ENCODE measurements at regions not wholly inside any gene's neighbourhood (a gene's known extent, or its start where the extent isn't known, plus 50 kb on each side); places are given as distances from the start of the nearest gene placed in this dataset.
"Not testable (repeated sequence)": the region's sequence is repeated elsewhere in the genome, so short reads cannot be mapped to it uniquely, and the experiment has no call there.

DNA sequence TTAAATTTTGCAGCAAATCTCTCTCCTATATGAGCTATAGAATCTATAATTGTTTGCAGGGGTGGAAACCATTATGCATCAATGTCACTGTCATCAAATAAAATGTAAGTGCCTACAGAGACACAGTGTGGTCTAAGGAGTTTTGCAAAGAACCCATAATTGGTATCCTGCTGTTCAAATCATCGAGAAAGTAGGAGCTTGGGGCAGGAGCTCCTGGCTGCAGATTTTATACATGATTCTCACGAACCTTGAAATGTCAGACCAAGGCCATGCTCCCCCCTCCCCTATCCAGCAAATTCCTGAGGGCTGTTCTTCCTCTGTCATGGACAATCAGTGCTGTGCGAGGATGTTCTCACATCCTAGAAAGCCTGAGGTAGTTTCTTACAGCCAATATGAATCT is 119.5 kb upstream of the CYRIA start:
- no peak for DNase-seq

DNA sequence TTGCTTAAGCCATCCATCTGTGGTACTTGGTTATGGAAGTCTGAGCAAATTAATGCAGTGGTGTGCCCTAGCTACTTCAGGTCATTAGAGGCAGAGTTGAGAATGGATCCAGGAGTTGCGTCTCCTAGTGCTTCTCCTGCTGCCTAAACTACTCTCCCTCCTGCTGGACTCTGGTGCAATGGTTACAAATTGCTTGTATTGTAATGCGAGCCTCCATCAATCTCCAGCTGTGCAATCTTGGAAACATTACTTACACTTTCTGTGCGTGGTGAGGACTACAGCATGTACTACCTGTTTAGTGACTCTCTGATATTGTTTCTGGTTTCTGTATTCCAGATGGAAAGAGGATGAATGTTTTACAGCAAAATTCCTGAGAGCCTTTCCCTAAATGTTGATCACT is 119.0 kb upstream of the CYRIA start:
- DNase-seq: no peak

DNA sequence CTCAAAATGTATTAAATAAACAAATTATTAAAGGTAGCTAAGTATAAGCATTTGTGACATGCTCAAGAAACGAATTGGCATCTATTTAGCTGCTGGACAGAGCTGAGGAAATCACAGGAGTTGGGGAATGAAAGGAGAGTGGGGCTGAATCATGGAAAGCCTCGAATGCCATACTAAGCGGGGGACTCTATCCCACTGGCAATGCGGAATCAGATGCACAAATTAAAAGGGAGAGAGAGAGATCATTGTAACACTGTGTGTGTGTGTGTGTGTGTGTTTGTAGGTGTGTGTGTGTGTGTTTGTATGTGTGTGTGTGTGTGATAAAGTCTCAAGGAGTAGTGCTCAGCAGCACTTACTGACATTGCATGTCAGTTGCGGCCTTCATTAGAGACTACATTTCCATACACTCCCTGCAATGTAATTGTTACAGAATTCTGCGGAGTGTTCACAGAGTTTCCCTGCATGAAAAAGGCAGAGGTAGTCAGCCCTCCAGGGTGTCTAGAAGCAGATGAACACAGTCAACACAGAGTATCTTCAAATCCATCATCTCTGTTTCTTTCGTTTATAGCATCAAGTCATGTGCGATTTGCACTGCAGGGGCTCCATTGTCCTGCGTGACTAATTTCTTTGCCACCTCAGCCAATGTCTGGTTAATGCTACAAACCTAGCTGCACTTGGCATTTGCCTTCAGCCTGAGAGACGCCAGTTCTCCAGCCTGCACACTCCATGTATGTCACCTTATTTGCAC is 111.7 kb upstream of the CYRIA start:
- no peak for DNase-seq

DNA sequence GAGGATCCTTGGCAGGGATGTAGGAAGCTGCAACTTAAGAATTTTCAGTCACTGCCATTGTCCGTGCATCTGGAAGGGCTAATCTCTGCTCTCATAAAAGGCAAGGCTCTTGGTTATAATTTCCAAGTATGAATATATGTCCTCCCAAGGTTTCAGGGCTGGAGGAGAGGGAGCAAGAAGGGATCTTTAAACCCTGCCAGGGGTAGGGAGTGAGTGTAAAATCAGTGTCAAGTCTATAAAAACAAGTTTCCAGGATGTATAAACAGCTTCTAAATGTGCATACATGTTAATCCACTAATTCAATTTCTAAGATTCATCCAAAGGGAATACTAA is 110.2 kb upstream of the CYRIA start:
- no peak for DNase-seq

DNA sequence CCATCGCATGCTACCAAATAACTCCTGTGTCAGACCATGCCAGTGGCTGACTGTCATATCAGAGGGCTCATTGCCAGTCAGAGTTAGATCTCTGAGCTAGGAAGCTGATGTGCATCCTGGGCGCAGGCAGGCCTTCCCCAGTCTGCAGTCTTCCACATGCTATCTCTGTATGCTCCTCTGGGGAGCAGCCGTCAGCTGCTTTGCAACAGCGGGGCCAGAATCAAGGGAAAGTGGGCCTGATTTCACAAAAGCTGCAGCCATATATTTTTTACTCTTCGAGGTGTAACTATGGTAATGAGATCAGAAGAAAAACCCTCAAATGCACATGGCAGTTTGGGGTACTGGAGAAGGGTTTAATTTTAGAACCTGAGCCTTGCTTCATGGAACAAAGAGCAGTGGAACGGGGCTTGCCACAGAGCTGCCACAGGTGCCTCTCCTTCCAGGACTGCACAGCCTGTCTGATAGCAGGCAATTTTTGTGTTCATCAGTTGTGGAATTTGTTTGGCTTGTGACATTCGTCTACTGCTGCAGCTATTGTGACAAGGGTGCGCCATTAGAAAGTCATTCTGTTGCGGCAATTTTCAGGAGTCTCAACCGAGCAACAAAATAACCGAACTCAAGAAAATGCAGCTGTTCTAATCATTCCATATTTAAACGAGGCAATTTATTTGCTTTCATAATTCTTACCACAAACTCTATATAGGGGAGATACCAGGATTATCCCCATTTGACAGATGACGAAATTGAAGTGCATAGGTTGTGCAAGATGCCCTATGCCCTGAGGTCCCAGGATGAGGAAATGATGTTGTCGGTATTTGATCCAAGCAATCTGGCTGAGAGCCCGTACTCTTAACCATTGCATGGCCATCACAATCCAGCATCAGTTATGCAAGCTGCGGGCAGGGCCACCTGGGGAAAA is 109.6 kb upstream of the CYRIA start:
- DNase-seq: no peak

DNA sequence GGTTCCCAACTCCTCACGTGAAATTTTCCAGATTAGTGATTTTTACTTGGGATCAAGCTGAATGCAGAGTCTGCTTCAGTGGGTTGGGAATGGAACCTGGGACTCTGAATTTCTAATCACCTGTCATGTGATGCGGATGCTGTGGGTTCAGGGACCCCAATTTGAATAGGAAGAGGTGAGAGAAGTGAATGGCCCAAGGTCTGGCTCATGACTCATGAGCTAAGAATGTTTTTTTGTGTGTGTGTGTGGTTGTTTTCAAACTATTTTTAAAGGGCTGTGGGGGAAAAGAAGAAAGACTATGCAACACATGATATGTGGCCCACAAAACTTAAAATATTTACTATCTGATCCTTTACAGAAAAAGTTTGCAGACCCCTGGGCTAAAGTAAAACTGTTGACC is 108.5 kb upstream of the CYRIA start:
- DNase-seq: peak; percentile 4

DNA sequence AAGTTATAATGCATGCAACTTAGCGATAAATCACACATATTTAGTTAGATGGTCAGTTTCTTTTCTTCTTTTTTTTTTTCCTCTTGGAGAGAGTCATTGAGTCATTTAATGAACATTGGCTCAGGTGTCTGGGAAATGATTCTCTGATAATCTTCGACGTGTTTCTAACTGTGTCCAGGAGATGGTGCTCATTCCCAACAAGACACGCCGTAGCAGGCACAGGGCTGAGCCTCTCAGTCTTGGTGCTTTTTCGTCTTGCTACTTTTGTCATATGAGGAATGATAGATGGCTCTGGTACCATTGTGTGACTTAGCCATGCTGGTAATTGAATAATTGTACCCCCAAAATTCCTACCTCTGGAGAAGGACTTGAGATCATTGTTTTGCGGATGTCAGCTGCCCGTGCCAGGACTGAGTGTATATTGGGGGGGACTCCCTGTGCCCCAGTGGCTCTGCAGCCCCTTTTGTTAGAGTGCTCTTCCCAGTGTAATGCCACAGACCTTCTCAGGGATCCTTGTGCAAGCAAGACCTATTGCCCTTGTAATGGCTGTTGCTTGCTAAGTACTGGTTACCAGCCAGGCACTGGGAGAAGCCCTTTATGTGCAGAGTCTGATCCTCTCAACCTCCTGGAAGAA is 107.6 kb upstream of the CYRIA start:
- peak; percentile 64 for DNase-seq

DNA sequence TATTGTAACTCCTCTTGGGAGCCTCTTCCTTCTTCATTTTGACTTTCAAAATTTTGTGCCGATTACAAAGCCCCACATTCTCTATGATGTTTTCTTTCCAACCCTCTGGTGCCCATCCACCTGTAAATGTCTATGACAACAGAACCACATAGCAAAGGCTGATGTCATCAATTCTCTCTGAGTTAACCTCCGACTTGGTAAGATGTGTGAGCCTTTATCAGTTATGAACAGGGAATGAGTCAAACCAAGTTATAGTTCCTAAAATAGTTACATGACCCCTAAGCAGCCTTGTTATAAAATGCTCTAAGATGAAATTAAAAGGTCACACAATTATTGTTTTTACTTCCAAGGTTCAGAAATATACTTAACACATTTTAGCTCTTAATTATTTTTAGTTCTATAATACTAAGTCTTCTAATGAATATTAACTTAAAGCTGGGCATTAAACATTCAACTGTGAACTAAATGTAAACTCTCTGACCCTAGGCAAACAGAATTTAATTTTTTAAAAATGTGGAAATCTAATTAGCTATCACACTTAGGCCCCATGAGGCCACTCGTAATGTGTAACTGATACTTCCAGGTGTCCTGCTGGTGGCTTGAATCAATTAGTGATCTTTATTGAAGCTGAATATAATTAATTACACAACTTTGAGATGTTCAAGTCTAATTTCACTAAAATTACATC is 102.3 kb upstream of the CYRIA start:
- no peak for DNase-seq

DNA sequence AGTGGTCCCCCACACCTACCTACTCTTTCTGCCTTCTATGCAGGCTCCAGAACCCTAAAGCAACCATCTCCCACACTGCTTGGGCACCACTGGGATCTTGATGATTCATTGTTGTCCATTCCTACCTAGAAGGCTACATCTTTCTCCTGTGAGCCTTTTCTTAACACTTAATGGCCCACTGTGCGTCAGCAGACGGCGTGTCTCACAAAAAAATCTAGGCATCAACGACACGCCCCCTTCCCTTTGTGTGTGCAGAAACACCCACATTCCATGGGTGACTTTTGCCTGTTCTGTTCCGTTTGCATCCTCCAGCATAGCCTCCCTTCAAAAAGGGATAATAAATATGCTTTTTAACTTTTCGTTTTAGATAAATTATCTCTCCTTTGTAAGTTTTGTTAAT is 99.7 kb upstream of the CYRIA start:
- no peak for DNase-seq

DNA sequence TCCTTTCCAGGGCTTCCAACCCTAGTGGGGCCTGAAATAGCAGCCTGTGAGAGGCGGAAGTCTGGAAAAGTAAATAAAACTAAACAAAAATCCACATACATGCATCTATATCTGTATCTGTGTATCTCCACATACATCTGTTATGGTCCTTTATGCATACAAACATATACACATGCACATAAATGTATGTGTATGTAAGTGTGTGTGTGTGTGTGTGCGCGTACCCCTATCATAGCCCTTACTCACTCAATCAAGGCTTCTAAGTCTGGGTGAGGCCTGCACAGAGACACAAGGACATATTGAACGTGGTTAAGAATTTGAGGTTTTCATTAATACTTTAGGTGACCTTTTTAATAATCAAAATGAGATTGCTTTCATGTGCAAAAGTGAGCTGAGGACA is 98.9 kb upstream of the CYRIA start:
- DNase-seq: no peak

DNA sequence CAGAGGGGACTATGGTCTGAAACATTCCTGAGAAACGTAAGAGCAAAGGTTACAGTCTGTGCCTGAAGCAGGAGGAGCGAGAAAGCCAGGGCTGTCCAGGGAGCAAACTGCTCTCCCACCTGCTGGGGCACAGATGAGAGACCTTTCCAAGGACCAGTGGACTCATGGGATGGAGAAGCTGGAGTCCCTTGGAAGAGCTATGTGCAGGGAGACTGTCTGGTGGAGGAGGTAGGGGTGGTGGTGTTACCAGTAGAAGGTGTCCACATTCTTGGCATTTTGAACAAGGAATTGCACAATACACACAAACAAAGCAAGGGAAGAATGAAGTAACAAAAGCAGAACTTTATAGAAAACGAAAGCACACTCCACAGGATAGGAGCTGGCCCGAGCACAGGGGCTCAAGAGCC is 97.9 kb upstream of the CYRIA start:
- no peak for DNase-seq

DNA sequence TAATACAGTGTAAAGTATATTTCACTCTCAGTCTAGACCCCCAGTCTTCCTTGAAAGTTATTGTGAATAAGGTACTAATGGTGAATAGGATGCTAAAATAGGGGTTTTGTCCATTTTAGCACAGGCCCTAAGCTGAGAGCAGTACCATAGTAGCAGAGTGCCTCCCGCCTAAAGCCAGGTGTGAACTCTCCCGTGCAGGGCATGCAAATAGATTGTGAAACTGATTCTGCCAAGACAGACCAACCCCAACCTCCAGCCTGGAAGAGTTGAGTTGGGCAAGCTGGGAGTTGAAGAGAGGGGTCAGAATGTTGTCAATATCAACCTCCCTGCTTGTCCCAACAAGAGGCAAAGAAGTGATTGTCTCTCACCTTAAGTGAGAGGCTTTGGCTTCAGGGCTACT is 97.4 kb upstream of the CYRIA start:
- DNase-seq: no peak

DNA sequence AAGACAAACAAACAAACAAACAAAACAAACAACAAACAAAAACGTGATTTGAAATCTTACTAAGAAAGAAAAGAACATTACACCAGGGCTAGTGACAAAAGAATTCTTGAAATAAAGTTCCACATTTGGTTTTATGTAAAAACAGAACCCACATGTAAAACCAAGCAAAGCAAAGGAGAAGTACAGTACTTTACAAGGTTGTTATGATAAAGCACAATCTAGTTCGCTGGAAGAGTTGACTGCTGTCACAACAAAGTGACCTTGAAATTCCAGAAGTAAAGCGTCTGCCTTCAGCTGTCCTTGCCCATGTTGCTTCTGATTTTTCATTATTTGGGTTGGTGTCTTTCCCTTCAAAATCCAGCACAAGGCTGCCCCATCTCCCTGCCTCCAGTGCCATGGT is 94.8 kb upstream of the CYRIA start:
- DNase-seq: no peak

DNA sequence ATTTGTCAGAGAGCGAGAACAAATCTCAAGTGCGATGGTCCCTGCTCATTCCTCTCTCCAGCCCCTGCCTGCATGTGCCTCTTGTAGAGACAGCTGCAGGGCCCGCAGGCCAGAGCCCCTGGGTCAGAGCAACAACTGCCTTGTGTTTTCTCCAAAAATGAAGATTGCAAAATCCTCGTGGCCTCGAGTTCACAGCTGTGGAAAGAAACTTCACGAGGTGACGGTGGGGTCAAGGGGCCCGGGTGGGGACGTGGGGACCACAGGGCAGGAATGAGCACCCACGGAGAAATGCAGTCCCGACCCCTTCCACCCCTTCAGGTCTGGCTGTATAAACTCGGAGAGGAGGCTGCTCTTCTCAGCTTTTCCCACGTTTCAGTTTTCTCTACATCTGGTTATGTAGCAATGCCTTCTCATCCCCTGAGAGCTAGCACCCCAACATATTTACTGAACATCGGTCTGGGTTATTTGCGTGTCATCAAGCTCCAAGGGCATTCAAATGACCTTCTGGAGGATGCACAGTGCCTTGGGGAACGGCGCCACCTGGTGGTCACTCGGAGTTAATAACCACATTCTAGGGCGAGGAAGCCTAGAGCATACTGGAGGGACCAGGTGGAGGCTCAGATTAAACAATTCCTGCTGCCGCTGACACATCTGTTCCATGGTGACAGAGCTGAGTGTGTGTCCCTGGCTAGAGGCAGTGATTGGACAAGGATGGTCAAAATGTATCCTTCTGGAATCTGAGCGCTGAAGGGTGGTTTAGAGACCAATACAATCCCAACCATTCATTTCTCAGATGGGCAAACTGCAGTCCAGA is 91.4 kb upstream of the CYRIA start:
- DNase-seq: peak; percentile 81

DNA sequence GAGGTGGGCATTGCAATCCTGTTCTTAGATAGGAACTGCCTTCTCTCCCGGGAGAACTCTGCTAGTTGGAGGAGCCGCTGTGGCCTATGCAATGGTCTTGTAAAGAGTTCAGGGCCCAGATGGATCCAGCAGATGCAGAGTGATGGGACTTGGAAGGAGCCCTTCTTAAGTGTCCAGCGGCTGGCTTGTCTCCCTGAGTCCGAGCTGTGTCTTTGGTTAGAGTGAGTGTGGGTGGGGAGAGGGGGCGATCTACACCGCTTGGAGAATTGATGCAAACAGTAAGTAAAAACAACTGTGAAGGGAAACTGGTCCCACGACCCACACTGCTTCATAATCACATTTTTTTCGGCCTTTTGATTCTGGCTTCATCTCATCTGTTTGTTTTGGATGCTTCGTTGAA is 89.8 kb upstream of the CYRIA start:
- no peak for DNase-seq

DNA sequence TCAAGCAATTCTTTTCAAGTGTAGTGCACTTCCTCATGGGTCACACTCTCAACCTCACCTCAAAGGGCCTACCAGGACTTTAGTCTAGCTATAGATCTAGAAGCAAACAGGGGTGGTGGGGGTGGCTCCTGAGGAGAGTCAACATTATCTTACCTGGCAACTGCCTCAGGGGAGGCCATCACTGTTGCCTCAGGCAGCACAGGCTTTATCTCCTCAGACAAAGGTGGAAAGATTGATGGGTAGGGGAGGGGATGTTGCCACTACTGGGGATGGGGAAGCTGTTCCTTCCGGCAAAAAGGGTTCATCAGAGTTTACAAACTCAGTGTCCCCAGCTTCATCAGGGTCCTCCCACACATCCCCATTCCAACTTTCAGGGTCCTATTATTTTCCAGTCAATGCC is 87.4 kb upstream of the CYRIA start:
- DNase-seq: not testable (repeated sequence)

DNA sequence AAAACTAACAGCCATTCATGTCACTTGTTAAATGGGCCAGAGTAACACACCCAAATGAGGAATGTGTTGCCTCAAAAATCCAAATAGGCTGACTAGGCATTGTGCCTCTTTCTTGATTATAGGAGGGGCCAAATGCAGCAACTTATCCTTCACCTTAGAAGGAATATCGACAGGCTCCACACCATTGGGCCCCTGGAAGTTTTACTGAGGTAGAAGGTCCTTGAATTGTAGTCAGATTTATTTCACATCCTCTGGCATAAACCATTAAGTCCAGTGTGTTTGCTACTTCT is 85.2 kb upstream of the CYRIA start:
- DNase-seq: not testable (repeated sequence)

DNA sequence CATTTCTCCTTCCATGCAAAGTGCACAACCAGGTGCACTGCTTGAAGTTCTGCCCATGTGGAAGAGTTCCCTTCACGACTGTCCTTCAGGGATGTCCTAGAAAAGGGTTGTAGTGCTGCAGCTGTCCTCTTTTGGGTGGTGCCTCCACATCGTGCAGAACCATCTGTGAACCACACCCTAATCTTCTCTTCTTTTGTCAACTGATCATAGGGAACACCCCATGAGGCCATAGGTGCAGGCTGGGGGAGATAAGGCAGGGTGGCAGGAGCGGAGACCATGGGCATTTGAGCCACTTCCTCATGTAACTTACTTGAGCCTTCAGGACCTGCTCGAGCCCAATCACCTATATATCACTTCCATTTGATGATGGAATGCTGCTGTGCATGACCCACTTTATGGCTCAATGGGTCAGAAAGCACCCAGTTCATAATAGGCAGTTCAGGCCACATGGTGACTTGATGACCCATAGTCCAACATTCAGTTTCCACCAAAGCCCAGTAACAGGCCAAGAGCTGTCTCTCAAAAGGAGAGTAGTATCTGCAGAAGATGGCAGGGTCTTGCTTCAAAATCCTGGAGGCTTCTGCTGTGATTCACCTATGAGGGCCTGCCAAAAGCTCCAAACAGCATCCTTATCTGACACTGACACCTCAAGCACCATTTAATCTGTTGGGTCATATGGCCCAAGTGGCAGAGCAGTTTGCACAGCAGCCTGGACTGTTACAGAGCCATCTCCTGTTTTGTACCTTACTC is 84.7 kb upstream of the CYRIA start:
- no peak for DNase-seq

DNA sequence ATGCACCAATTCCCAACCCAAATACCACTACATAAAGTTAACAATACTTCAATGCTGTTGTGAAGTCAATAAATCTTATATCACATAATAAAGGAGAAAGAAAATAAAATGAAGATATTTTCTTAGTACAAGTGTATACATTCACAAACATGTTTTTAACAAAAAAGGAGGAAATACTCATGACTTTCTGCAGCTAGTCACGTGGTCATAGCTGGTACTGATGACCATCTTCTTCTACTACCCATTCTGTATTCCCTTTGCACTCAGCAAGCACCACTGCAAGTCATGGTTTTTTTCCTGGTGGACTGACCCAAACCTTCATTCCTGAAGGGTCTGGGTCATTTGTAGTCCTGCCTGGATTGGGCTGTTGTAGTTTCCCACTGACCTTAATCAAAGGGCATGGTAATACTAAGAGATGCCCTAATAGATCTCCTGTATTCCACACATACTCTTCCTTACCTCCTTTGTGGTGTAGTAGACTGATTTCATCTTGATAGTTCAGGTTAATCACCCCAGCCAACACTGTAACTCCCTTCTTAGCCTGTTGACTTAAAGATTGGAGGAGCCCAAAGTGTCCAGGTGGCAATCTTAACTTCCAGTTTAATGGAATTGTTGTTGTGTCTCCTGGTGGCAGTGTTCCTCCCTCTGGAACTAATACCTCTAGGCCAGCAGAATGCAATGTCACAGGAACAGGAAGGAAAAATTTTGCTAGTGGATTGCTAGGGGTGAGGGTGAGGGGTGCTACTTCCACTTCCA is 83.1 kb upstream of the CYRIA start:
- not testable (repeated sequence) for DNase-seq

DNA sequence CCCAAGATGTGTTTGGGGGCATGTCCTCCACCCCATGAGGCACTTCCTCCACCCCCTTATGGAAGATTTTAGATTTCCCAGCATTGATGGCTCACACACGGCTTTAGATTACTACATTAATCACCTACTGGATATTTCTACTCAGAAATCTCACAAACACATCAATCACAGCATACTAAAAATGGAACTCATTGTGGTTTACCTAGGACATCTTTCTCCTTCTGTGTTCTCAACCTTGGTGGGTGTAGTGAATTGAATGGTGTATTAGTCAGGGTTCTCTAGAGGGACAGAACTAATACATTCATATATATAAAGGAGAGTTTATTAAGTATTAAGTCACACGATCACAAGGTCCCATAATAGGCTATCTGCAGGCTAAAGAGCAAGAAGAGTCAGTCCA is 82.1 kb upstream of the CYRIA start:
- DNase-seq: no peak

DNA sequence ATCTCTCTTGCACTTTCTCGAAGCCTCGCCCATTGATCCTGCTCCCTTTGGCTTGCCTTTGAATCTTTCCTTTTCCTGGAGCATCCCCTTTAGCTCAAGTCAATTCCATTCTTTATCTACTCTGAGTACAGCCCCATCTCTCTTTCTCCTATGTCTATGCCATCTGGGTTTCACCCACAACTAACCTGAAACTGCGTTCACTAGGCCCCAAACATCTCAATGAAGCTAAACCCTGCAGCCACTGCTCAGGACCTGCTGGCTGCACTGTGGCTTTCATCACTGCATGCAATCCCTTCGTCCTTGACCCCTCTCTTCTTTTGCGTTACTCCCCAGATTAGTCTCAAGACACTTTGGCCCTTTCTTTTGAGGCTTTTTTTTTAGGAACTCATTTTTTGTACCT is 81.6 kb upstream of the CYRIA start:
- DNase-seq: no peak

All from dermis blood vessel endothelial cell (primary cell).